ENCODE measurements at regions not wholly inside any gene's neighbourhood (a gene's known extent, or its start where the extent isn't known, plus 50 kb on each side); places are given as distances from the start of the nearest gene placed in this dataset.
A peak's percentile ranks its signal among the peaks of the same experiment; 100 is the strongest.

DNA sequence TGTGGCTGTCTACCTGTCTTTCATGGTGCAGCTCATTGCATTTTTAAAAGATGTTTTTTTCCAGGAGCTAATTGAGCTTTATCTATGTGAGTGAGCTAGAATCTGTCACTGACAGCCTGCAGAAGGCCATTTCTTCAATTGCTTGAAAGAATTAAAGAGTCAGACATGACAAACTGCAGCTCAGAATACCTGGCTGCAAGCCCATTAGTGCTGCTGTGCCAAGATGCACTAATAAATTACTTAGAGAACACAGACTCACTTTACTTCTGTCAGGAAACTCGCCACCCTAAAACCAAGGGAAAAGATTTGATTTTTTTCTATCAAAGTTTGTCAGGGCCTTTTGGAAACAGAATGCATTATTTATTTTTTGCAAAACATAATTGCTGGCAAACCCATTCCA lies 368.3 kb downstream of the CAAP1 start:
- Mint-ChIP-seq H3K4me1 (ENCODE audit: insufficient read depth, unreplicated experiment) (no peaks in the 10 kb centered on the region), H3K9me3 (ENCODE audit: unreplicated experiment) (no peaks in the 10 kb centered on the region), H3K27me3 (ENCODE audit: insufficient read depth, unreplicated experiment) (peaks cover 16% of the 10 kb centered on the region), H3K36me3 (ENCODE audit: insufficient read depth, unreplicated experiment) (no peaks in the 10 kb centered on the region), H3K27ac (ENCODE audit: low read depth, unreplicated experiment) (no peak overlapping the region), H3K4me3 (ENCODE audit: unreplicated experiment) (no peak overlapping the region)
- BruUV-seq (replicated peaks), result no TSS peak
- no peak for DNase-seq (ENCODE audit: unreplicated experiment)
- TF ChIP-seq, protein P1, sequence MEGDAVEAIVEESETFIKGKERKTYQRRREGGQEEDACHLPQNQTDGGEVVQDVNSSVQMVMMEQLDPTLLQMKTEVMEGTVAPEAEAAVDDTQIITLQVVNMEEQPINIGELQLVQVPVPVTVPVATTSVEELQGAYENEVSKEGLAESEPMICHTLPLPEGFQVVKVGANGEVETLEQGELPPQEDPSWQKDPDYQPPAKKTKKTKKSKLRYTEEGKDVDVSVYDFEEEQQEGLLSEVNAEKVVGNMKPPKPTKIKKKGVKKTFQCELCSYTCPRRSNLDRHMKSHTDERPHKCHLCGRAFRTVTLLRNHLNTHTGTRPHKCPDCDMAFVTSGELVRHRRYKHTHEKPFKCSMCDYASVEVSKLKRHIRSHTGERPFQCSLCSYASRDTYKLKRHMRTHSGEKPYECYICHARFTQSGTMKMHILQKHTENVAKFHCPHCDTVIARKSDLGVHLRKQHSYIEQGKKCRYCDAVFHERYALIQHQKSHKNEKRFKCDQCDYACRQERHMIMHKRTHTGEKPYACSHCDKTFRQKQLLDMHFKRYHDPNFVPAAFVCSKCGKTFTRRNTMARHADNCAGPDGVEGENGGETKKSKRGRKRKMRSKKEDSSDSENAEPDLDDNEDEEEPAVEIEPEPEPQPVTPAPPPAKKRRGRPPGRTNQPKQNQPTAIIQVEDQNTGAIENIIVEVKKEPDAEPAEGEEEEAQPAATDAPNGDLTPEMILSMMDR (IDR thresholded peaks at IDR 0.05; ENCODE audit: unreplicated experiment), result no peak
- intact Hi-C loops (cut with micrococcal nuclease), result no loop called here
- POLR2A ChIA-PET, result no interaction called here
- CTCF ChIA-PET, result no interaction called here

DNA sequence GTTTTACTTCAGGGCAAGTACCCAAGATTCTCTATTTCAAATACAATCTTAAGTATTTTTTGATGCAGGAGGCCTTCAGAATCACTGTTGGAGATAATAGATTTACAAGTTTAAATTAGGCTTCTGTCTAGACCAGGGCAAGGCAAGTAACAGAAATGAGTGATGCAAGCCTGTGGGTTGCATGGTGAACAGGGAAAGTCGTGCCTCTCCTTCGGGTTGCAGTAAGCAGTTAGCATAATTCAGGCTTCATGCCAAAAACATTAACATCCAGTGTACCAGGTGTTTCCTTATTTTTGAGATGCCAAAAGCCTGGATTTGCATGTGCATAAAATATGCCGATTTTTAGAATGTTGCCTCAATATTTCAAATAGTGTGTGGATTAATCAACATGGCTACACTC lies 369.0 kb downstream of the CAAP1 start:
- no peak overlapping the region for H3K4me3 Mint-ChIP-seq (ENCODE audit: unreplicated experiment)
- CTCF ChIA-PET, result no interaction called here
- POLR2A ChIA-PET, result no interaction called here
- no peaks in the 10 kb centered on the region for H3K36me3 Mint-ChIP-seq (ENCODE audit: insufficient read depth, unreplicated experiment)
- H3K27ac Mint-ChIP-seq (ENCODE audit: low read depth, unreplicated experiment), result no peak overlapping the region
- TF ChIP-seq, protein P1 (IDR thresholded peaks at IDR 0.05; ENCODE audit: unreplicated experiment), result no peak
- intact Hi-C loops (cut with micrococcal nuclease), result no loop called here
- BruUV-seq (replicated peaks), result no TSS peak
- H3K9me3 Mint-ChIP-seq (ENCODE audit: unreplicated experiment), result no peaks in the 10 kb centered on the region
- peak; percentile 1 for DNase-seq (ENCODE audit: unreplicated experiment)
- H3K27me3 Mint-ChIP-seq (ENCODE audit: insufficient read depth, unreplicated experiment), result peaks cover 16% of the 10 kb centered on the region
- no peaks in the 10 kb centered on the region for H3K4me1 Mint-ChIP-seq (ENCODE audit: insufficient read depth, unreplicated experiment)

DNA sequence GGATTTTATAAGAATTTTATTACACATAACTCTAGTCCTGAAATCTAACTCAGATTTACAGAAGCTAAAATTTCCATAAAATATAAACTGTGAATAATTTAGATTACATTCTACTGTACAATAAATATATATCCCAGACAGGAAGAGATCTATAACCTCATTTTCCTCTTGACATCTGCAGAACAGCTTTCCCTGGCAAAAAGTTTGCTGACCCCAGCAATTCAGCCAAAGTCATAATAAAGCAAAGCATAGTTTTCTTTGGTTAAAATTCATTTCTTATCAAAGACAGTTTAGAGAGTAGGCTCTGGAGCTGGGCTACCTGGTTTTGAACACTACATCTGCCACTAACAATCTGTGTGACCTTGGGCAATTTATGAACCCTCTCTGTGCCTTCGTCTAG lies 372.5 kb downstream of the CAAP1 start:
- ChIA-PET POLR2A (no interaction called here), CTCF (interaction anchor here (0.6 kb wide), 1 partner anchor 18 kb away, joined by 3 read pairs; no protein-coding TSS in a partner anchor)
- Mint-ChIP-seq H3K27ac (ENCODE audit: low read depth, unreplicated experiment) (no peak overlapping the region), H3K9me3 (ENCODE audit: unreplicated experiment) (no peaks in the 10 kb centered on the region), H3K4me1 (ENCODE audit: insufficient read depth, unreplicated experiment) (no peaks in the 10 kb centered on the region), H3K36me3 (ENCODE audit: insufficient read depth, unreplicated experiment) (peaks cover 5% of the 10 kb centered on the region), H3K27me3 (ENCODE audit: insufficient read depth, unreplicated experiment) (peaks cover 6% of the 10 kb centered on the region), H3K4me3 (ENCODE audit: unreplicated experiment) (no peak overlapping the region)
- BruUV-seq (replicated peaks), result no TSS peak
- TF ChIP-seq, protein P1 (IDR thresholded peaks at IDR 0.05; ENCODE audit: unreplicated experiment), result no peak
- DNase-seq (ENCODE audit: unreplicated experiment), result no peak
- intact Hi-C loops (cut with micrococcal nuclease), result no loop called here

DNA sequence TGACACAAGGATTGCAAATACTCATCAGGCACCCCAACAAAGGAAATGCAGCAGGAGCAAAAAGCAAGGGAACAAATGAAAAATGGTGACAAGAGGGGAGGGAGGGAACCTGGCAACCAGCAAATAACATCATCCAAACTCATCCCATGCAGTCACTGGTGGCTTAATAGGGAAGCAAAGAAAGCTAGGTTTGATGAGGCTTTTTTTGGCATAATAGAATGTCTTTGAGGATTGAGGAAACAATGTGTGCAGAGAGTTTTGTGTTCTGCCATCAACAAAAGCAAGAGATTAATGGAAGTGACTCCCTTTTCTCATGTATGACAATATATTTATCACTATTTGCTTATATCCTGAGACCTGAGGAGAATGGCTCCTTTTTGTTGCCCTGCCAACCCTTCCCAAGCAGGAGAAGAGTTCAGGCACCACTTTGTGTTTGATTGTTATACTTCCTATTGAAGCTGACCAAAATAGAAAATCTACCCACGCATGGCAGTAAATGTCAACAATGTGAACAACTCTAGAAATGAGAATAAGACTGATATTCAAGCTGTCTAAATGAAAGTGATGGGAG lies 375.7 kb downstream of the CAAP1 start:
- intact Hi-C loops (cut with micrococcal nuclease), result no loop called here
- ChIA-PET POLR2A (no interaction called here), CTCF (no interaction called here)
- Mint-ChIP-seq H3K36me3 (ENCODE audit: insufficient read depth, unreplicated experiment) (peaks cover 5% of the 10 kb centered on the region), H3K4me1 (ENCODE audit: insufficient read depth, unreplicated experiment) (no peaks in the 10 kb centered on the region), H3K4me3 (ENCODE audit: unreplicated experiment) (no peak overlapping the region), H3K27ac (ENCODE audit: low read depth, unreplicated experiment) (no peak overlapping the region), H3K9me3 (ENCODE audit: unreplicated experiment) (no peaks in the 10 kb centered on the region), H3K27me3 (ENCODE audit: insufficient read depth, unreplicated experiment) (no peaks in the 10 kb centered on the region)
- TF ChIP-seq, protein P1 (IDR thresholded peaks at IDR 0.05; ENCODE audit: unreplicated experiment), result no peak
- DNase-seq (ENCODE audit: unreplicated experiment), result no peak
- no TSS peak for BruUV-seq (replicated peaks)

All from MCF 10A (cell line).